ENCODE measurements at regions not wholly inside any gene's neighbourhood (a gene's known extent, or its start where the extent isn't known, plus 50 kb on each side); places are given as distances from the start of the nearest gene placed in this dataset.
"Not testable (repeated sequence)": the region's sequence is repeated elsewhere in the genome, so short reads cannot be mapped to it uniquely, and the experiment has no call there.

GRCh38 chr6:113009682-113010081 lies 662.6 kb downstream of the RFPL4B start:
- peak; percentile 9 for DNase-seq

DNA sequence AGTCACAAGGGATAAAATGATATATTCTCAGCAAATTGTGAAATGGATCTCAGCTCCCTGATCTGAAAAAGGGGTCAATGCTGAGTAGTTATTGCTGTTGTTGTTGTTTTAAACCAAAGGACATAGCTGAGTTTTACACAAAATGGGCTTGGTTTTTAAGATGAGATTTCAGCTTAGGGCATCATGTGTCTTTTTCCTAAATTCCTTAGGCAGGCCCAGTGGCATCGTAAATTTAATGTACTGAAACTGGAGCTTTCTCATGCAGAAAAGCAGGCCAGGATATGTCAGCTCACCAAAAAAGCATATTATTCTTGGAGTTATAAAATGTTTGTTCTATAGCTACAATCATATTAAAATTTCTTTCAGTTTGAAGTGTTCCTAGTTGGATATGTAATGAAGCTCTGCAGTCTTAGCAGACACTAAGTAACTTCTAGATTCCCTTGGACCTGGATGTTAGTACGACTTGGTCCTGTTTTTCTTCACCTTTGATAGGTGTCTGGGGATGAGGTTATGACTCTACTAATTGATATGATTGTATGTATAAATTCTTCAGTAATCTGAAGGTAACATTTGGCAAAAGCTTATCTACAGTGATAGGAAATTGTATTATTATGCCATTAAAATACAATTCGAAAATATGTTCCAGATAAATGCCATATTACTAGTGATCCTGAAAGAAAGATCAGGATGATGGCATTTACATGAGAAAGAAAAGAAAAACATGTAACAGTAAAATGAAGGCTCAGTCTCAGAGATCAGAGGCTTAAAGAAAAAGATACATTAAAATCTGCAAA lies 663.3 kb downstream of the RFPL4B start:
- no peak for DNase-seq

DNA sequence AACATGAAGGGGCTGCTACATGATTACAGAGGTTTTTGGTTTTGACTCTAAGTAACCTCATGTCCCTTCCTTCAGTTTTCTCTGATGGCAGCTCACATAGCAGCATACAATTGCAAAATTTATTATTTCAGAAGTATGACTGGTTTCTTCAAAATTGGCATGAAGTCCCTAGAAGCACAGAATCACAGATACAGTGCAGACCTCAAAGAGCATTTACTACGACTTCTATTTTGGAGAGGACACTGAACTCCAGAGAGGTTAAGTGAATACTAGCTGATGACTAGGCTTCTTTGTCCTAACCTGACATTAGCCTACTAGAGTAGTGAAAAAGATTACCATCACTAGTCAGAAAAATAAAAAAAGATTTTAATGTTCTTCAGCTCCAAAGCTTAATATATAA lies 664.3 kb downstream of the RFPL4B start:
- no peak for DNase-seq

DNA sequence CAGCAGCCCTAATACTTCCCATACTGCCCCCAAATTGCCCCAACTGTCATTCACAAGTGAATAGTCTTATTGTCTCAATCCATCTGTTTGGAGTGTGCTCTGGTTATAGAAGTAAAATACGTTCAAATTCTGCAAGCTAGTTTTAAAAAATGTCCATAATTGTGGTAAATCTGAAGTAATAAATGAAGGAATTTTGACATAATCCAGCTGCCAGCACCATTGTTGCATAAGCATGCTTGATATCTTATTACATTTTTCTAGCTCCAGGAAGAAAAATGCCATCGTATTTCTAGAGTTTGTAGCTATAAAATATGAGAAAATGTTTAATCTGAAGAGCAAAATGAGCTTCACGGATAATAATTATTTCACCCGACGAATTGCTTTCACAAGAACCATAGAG lies 664.7 kb downstream of the RFPL4B start:
- DNase-seq, result peak; percentile 17

DNA sequence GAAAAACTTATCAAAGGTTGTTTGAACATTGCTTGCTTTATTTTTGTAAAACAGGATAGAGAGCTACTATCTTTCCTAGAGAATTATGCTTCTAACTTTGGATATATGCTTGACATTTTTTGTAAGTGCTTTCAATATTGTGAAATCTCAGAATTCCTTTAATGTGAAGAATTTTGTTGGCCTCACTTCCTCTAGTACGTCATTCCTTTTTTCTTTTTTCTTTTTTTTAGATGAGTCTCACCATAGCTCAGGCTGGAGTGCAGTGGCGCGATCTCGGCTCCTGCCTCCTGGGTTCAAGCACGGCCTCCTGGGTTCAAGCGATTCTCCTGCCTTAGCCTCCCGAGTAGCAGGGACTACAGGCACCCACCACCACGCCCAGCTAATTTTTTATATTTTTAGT lies 668.1 kb downstream of the RFPL4B start:
- DNase-seq, result peak; percentile 47

DNA sequence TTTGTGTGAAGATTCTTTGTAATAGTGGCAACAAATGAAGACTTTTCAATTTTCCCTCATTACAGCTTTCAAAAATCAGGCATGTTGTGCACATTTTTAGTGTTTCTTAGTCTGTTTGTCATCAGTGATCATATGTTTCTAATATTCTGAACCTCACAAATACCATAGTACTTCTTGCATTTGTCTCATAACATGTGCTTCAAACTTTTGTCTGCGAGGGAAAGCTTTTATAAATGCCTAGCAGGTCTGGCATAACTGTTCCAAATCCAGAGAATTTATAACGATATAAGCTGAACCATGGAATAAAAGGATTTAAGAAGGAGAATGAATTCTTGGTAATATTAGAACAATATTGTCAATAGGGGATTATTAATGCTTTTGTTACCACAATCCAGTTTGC lies 670.2 kb downstream of the RFPL4B start:
- DNase-seq, result no peak

- DNase-seq, result peak; percentile 34
Observed at GRCh38 chr6:113018351-113019151, 671.4 kb downstream of the RFPL4B start.

GRCh38 chr6:113019176-113019575 lies 672.0 kb downstream of the RFPL4B start:
- no peak for DNase-seq

GRCh38 chr6:113027780-113028179 lies 680.6 kb downstream of the RFPL4B start:
- DNase-seq, result no peak

GRCh38 chr6:113029161-113029560 lies 682.0 kb downstream of the RFPL4B start:
- not testable (repeated sequence) for DNase-seq

DNA sequence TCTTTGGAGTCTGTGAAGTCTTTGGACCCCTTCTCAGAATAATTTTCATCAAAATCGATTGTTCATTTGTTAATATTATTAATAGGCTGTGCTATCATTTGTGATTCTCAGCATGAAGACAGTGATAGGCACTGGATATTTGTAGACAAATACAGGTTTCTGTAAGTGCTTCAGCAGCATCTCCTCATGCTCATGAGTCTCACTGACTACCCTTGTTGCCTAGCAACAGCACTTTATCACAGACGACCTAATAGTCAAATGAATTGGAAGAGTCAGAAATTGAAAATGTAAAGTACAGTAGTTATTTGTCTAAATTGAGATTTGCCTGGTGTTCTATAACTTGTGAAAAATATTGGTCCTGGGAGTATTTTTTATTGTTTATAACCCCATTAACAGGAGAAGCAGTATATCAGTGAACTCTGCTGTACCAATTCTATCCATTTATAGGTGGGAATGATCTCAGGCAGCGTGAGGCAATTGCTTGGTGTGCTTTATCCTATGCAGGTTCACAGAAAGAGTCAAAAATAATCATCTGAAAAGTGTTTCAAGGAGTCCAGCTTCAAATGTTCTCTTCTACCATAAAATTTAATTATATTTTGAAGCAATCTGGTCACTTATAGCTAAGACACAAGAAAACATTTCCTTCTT lies 684.6 kb downstream of the RFPL4B start:
- DNase-seq, result no peak

DNA sequence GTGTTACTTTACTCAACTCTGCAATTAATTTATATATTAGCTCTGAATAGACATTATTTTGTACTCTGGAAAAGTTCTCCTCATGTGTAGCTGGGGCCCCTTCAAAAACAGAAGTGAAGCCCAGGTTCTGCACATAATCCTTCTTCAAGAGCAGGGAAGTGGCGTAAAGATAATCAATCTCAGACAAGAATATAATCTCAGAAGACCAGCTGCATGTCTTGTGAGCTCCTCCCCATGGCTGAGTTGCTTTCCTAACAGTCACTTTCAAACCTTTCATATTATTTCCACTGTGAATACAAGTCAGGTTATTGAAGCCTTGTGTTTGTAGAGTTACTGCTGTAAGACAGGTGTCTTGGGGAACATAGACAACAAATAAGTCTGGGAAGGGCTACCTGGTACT lies 691.9 kb downstream of the RFPL4B start:
- no peak for DNase-seq

DNA sequence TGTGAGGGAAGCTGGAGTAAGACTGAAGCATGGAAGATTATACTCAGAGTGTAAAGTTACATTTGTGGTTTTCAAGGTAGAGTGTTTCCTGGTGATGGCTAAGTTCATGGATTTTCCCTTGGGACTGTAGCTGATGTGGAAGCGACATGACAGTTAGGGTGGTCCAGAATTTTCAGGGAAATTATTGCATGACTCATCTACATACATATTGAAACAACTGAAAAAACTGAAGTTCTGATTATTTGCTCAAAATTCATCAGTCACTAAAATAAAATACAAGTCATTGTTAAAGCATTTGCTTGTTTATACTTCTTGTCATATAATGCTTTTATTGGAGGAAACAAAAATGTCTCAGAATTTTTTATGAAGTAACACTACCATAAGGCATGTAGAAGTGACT lies 700.0 kb downstream of the RFPL4B start:
- no peak for DNase-seq

GRCh38 chr6:113047932-113048331 lies 700.8 kb downstream of the RFPL4B start:
- no peak for DNase-seq

- no peak for DNase-seq
Observed at GRCh38 chr6:113048741-113049140, 701.6 kb downstream of the RFPL4B start.

- no peak for DNase-seq
Observed at GRCh38 chr6:113049190-113049589, 702.1 kb downstream of the RFPL4B start.

DNA sequence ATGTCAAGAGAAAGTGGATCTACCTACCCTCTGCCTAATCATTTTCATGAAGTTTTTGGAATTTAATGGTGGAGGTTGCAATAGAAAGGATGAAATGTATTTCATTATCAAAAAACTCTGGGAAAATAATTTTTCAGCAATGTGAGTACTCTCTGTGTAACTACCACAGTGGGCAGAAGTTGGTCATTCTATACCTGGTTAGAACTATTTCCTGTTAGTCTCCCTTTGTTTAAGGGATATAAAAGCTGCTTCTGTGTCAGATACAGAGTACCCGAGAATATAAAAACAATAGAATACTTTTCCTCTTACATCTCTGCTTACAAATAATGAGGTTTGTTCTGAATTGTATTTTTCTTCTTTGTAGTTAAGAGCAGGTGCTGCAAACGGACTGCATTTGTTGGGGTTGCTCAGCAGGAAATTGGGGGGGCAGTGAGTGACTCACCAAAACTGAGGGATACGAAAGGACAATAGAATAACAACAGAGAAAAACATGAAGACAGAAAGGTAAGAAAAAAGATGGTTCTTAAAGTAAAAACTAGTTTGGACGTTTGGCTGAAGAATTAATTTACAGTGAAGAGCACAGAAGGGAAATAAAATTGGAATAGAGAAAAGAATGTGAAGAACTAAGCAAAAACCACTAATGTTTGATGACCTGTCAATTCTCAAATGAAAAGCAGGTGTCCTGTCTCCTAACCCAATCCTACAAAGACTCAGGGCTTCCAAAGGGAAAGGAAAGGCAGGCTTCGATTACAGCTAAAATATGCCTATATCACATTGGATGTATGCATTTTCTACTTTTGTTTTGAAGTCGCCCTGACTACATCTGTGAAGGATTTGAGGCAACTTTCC lies 703.1 kb downstream of the RFPL4B start:
- DNase-seq, result no peak

- no peak for DNase-seq
Observed at GRCh38 chr6:113050979-113051378, 703.8 kb downstream of the RFPL4B start.

GRCh38 chr6:113052506-113052905 lies 705.4 kb downstream of the RFPL4B start:
- DNase-seq, result no peak

DNA sequence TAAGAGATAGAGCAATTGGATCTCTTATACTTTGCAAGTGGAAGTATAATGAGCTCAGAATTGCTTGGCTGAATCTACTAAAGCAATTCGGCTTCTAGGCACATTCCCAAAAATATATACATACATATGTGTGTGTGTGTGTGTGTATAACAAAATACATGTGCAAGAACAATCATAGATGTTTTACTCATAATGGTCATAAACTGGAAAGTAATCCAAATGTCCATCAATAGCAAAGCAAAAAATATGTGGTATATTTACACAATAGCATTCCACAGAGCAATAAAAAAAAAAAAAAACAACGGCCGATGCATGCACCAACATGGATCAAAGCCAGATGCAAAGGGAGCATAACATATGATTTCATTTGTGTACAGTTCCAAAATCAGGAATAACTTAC lies 707.9 kb downstream of the RFPL4B start:
- no peak for DNase-seq

- no peak for DNase-seq
Observed at GRCh38 chr6:113055998-113056397, 708.9 kb downstream of the RFPL4B start.

DNA sequence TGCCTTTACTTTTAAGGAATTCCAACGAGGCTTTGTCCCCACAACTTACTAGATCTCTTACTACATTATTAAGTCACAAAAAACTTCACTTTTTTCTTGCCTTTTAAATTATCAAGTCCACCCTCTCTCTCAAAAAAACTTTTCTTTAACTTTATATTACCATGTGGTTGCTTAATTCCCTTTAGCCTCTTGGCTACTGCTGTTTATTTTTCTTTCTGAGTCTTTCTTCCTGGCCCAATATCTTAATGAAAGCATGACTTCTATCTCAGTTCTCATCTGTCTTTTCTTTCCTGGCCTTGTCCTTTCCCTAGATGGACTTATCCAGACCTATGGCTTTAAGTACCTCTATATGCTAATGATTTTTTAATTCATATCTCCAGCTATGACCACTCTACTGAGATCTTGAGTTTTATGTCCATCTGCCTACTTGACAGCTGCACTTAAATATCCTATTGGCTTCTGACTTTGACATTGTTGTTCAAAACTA lies 710.5 kb downstream of the RFPL4B start:
- no peak for DNase-seq

GRCh38 chr6:113060664-113061063 lies 713.5 kb downstream of the RFPL4B start:
- DNase-seq, result no peak

All from amniotic stem cell (primary cell).